Heart right ventricle (tissue), 16 donors: ENCODE measurements at regions not wholly inside any gene's neighbourhood (a gene's known extent, or its start where the extent isn't known, plus 50 kb on each side); places are given as distances from the start of the nearest gene placed in this dataset.

ENCODE experiments used
- ATAC-seq, 8 donors: fragments of 200-7000 bp; cut with Tn5 transposase; one replicate each; pipeline ENCODE4 v1.9.1; 2020; ENCODE audit warnings: mild to moderate bottlenecking in 8 of 8, moderate library complexity in 8 of 8, moderate number of reproducible peaks in 1 of 8
- DNase-seq, 2 donors: peaks; one replicate each; pipeline ENCODE4 v3.0.0-alpha.2; 2020
- H3K27ac ChIP-seq, 10 donors: fragments of 200-600 bp; sonication (generic) in 2 of 10; one replicate each; pipeline versions ENCODE4 v1.5.0 to v1.8.0; 2020 to 2022; ENCODE audit warnings: mild to moderate bottlenecking in 3 of 10
- H3K27me3 ChIP-seq, 7 donors: fragments of 200-600 bp; one replicate each; pipeline ENCODE4 v1.8.0; 2021 to 2022; ENCODE audit warnings: mild to moderate bottlenecking in 2 of 7
- H3K36me3 ChIP-seq, 9 donors: fragments of 200-600 bp; sonication (generic) in 1 of 9; one replicate each; pipeline versions ENCODE4 v1.5.0 to v1.8.0; 2020 to 2022; ENCODE audit warnings: mild to moderate bottlenecking in 2 of 9
- H3K4me1 ChIP-seq, 9 donors: fragments of 200-600 bp; sonication (generic) in 1 of 9; one replicate each; pipeline versions ENCODE4 v1.5.0 to v1.8.0; 2020 to 2022; ENCODE audit warnings: mild to moderate bottlenecking in 4 of 9
- H3K4me3 ChIP-seq, 10 donors: fragments of 200-600 bp; sonication (generic) in 2 of 10; one replicate each; pipeline versions ENCODE4 v1.5.0 to v1.8.0; 2020 to 2022; ENCODE audit warnings: mild to moderate bottlenecking in 7 of 10, moderate library complexity in 2 of 10
- H3K9me3 ChIP-seq, 11 donors: fragments of 200-600 bp in 10 of 11; sonication (generic) in 2 of 11; one replicate each; pipeline versions ENCODE4 v1.5.0 to v1.8.0; 2013 to 2022; ENCODE audit warnings: mild to moderate bottlenecking in 2 of 11, control low read depth in 1 of 11, moderate library complexity in 1 of 11
- WGBS, 2 donors: extraction: QIAGEN DNeasy Blood & Tissue Kit; methylation state at CpG; one replicate each; pipeline ENCODE4 v1.1.7; 2013; ENCODE audit warnings: inconsistent platforms in 1 of 2; 5-methylcytosine and 5-hydroxymethylcytosine counted together
- intact Hi-C, 10 donors: fragments of 100-400 bp; cut with DNase I; formaldehyde crosslinking; loops; one replicate each; pipeline versions ENCODE4 v1.11.1 to v1.14.2; 2022
- TF ChIP-seq, protein P1 (sequence below), 9 donors: fragments of 200-600 bp; sonication (generic) in 2 of 9; IDR thresholded peaks; one replicate each; pipeline versions ENCODE4 v1.5.0 to v1.8.0; 2021 to 2022; ENCODE audit warnings: antibody characterized with exemption in 9 of 9, mild to moderate bottlenecking in 5 of 9, moderate library complexity in 1 of 9
- donor health status: Arrhythmogenic right ventricular cardiomyopathy.
- donor health status: ischemic (EF 13 %, LVEDD 7.1; RV severe dilation, severe dysfunction).
- donor health status: healthy with polysubstance abuse.
- donor health status: DM: no; HTN: yes; CAD: no.
- donor health status: DM: no; HTN: no; CAD: no.
- donor health status: ischemic (EF 25% LVEDD 6.9; RV normal size, moderate dysfunction).
- donor health status: ischemic (EF 25% LVEDD 5.7; RV mildly dilated, moderate dysfunction).
- donor health status: healthy.
- donor health status: DM: yes; HTN: yes; CAD: no.
- donor health status: Ischemic cardiomyopathy.
- donor health status: ischemic (EF 35%, LVEDD 5.7; RV mildly dilated, moderate dysfunction).
- donor health status: nonischemic (EF 11% LVEDD 7.7; RV severe dilation, severe dysfunction).
- donor health status: DM: yes; HTN: yes; CAD: no.
- donor health status: PGD.
- donor health status: ischemic (EF 29% LVEDD 5.4; RV normal size, mild dysfunction).
- donor health status: nonischemic (EF 23%, LVEDD 6.1; RV moderate dilation, normal function).

DNA sequence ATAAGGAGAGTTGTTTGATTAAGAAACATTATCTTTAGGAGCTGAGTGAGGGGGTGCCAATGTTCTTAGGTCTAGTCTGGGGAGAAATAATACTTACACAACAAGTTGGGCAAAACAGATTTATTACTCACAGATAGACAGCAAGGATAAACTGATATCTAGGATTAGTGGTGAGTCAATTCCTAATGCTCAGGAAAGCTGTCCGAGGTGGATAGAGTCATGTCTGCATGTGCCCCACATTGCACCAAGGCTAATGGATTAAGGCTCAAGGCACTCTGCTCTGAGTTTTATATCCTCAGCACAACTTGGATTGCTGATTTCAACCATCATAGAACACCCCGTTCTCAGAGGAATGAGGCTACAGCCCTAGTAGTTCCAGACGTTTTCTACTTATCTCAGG, 1042.3 kb downstream of the OTOL1 start:
- no peaks in the 10 kb centered on the region for H3K27me3 ChIP-seq
- ATAC-seq (no peak), DNase-seq (no peak)
- 65 to 70% methylated on average over 3 of the region's 3 CpGs for WGBS, 2 donors
- H3K27ac ChIP-seq, result no peak overlapping the region
- intact Hi-C loops, result no loop called here
- TF ChIP-seq, protein P1, sequence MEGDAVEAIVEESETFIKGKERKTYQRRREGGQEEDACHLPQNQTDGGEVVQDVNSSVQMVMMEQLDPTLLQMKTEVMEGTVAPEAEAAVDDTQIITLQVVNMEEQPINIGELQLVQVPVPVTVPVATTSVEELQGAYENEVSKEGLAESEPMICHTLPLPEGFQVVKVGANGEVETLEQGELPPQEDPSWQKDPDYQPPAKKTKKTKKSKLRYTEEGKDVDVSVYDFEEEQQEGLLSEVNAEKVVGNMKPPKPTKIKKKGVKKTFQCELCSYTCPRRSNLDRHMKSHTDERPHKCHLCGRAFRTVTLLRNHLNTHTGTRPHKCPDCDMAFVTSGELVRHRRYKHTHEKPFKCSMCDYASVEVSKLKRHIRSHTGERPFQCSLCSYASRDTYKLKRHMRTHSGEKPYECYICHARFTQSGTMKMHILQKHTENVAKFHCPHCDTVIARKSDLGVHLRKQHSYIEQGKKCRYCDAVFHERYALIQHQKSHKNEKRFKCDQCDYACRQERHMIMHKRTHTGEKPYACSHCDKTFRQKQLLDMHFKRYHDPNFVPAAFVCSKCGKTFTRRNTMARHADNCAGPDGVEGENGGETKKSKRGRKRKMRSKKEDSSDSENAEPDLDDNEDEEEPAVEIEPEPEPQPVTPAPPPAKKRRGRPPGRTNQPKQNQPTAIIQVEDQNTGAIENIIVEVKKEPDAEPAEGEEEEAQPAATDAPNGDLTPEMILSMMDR (IDR thresholded peaks at IDR 0.05), result no peak
- H3K4me1 ChIP-seq, result no peaks in the 10 kb centered on the region
- no peak overlapping the region for H3K4me3 ChIP-seq
- no peaks in the 10 kb centered on the region for H3K9me3 ChIP-seq
- H3K36me3 ChIP-seq, result no peaks in the 10 kb centered on the region

GRCh38 chr3:162540421-162540820, 1043.8 kb downstream of the OTOL1 start:
- H3K27ac ChIP-seq, result no peak overlapping the region
- DNase-seq, result no peak
- TF ChIP-seq, protein P1 (IDR thresholded peaks at IDR 0.05), result no peak
- H3K36me3 ChIP-seq, result no peaks in the 10 kb centered on the region
- H3K4me3 ChIP-seq, result no peak overlapping the region
- no peak for ATAC-seq
- H3K27me3 ChIP-seq, result no peaks in the 10 kb centered on the region
- no peaks in the 10 kb centered on the region for H3K4me1 ChIP-seq
- intact Hi-C loops, result no loop called here
- no peaks in the 10 kb centered on the region for H3K9me3 ChIP-seq

DNA sequence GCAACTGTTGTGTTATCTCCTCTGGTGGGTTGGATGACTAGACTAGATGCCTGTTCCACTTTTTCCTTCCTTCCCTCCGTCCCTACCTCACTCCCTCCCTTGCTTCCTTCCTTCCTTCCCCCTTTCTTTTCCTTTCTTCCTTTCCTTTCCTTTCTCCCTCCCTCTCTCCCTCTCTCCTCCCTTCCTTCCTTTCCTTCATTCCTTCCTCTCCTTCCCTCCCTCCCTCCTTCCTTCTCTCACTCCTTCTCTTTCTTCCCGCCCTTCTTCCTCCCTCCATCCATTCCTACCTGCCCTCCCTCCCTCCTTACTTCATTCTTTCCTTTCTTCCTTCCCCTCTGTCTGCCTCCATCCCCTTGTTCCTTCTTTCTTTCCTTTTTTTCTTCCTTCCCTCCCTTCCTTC, 1045.3 kb downstream of the OTOL1 start:
- no peaks in the 10 kb centered on the region for H3K27me3 ChIP-seq
- no peaks in the 10 kb centered on the region for H3K4me1 ChIP-seq
- WGBS, 2 donors, result 71 to 79% methylated on average over 2 of the region's 2 CpGs
- no peaks in the 10 kb centered on the region for H3K36me3 ChIP-seq
- no peaks in the 10 kb centered on the region for H3K9me3 ChIP-seq
- H3K4me3 ChIP-seq, result no peak overlapping the region
- H3K27ac ChIP-seq, result no peak overlapping the region
- intact Hi-C loops, result no loop called here
- TF ChIP-seq, protein P1 (IDR thresholded peaks at IDR 0.05), result no peak
- no peak for ATAC-seq
- no peak for DNase-seq

GRCh38 chr3:162544246-162544645, 1047.6 kb downstream of the OTOL1 start:
- no peaks in the 10 kb centered on the region for H3K36me3 ChIP-seq
- H3K4me1 ChIP-seq, result no peaks in the 10 kb centered on the region
- DNase-seq (no peak), ATAC-seq (no peak)
- no peak overlapping the region for H3K27ac ChIP-seq
- TF ChIP-seq, protein P1 (IDR thresholded peaks at IDR 0.05), result no peak
- H3K27me3 ChIP-seq, result no peaks in the 10 kb centered on the region
- 51 to 60% methylated on average over 3 of the region's 3 CpGs for WGBS, 2 donors
- intact Hi-C loops, result no loop called here
- H3K9me3 ChIP-seq, result peaks cover 0 to 9% (median 0%) of the 10 kb centered on the region in 11 donors
- H3K4me3 ChIP-seq, result no peak overlapping the region

GRCh38 chr3:162546910-162547309, 1050.3 kb downstream of the OTOL1 start:
- Histone ChIP-seq H3K36me3 (no peaks in the 10 kb centered on the region), H3K9me3 (peaks cover 0 to 9% (median 0%) of the 10 kb centered on the region in 11 donors), H3K4me1 (no peaks in the 10 kb centered on the region), H3K4me3 (no peak overlapping the region), H3K27ac (no peak overlapping the region), H3K27me3 (no peaks in the 10 kb centered on the region)
- DNase-seq (no peak), ATAC-seq (no peak)
- WGBS, 2 donors, result 91 to 97% methylated on average over 2 of the region's 2 CpGs
- intact Hi-C loops, result no loop called here
- TF ChIP-seq, protein P1 (IDR thresholded peaks at IDR 0.05), result no peak
